Prostate gland (tissue), 2 donors: ENCODE measurements at regions not wholly inside any gene's neighbourhood (a gene's known extent, or its start where the extent isn't known, plus 50 kb on each side); places are given as distances from the start of the nearest gene placed in this dataset.

Experiments used
- CTCF ChIP-seq, 4 experiments: fragments of 200-600 bp in 2 of 4; fragments of 450-650 bp in 2 of 4; sonication (generic) in 2 of 4; IDR thresholded peaks; 1 replicate in 3 of 4; 2 replicates in 1 of 4; pipeline ENCODE4 v1.5.1; 2016 to 2019; ENCODE audit warnings: antibody characterized with exemption in 4 of 4, mild to moderate bottlenecking in 2 of 4, moderate library complexity in 2 of 4
- POLR2A ChIP-seq: fragments of 450-650 bp; IDR thresholded peaks from one replicate; pipeline ENCODE4 v1.6.1; 2016; ENCODE audit warnings: antibody characterized with exemption, mild to moderate bottlenecking
- POLR2AphosphoS5 ChIP-seq: sonication (generic); formaldehyde crosslinking; IDR thresholded peaks from one replicate; pipeline ENCODE4 v1.6.1; 2017; ENCODE audit warnings: antibody characterized with exemption

- TF ChIP-seq CTCF (IDR thresholded peaks at IDR 0.05), result no peak
- TF ChIP-seq POLR2A, result no peak
- no peak for TF ChIP-seq POLR2AphosphoS5
Measured at GRCh38 chr2:59590798-59591197, 962.7 kb downstream of the BCL11A start.
